ENCODE measurements at regions not wholly inside any gene's neighbourhood (a gene's known extent, or its start where the extent isn't known, plus 50 kb on each side); places are given as distances from the start of the nearest gene placed in this dataset.

GRCh38 chr16:47979616-47980182 is 176.1 kb downstream of the ABCC12 start:
- H3K4me1 ChIP-seq: no peaks in the 10 kb centered on the region
- no peaks in the 10 kb centered on the region for H3K9me3 ChIP-seq
- WGBS, 2 donors: 40 to 56% methylated on average over 1 of the region's 1 CpG
- H3K4me3 ChIP-seq: no peak overlapping the region
- no peak for ATAC-seq
- no peaks in the 10 kb centered on the region for H3K36me3 ChIP-seq (replicated peaks in 1 of 2; ENCODE audit: insufficient read depth in 1 of 2, low read depth in 2 of 2)
- TF ChIP-seq POLR2A (IDR thresholded peaks at IDR 0.05) (no peak), CTCF (IDR thresholded peaks at IDR 0.05) (no peak)
- no peak overlapping the region for H3K27ac ChIP-seq
- DNase-seq: no peak
- no peaks in the 10 kb centered on the region for H3K27me3 ChIP-seq
- intact Hi-C loops (cut with DNase I): no loop called here

- intact Hi-C loops (cut with DNase I): no loop called here
- 39 to 56% methylated on average over 5 of the region's 5 CpGs for WGBS, 2 donors
- ATAC-seq: no peak
Observed at GRCh38 chr16:47979164-47979520, 176.7 kb downstream of the ABCC12 start.

GRCh38 chr16:47978491-47979163 is 177.2 kb downstream of the ABCC12 start:
- TF ChIP-seq CTCF (IDR thresholded peaks at IDR 0.05): no peak
- TF ChIP-seq POLR2A (IDR thresholded peaks at IDR 0.05): no peak
- no peak overlapping the region for H3K4me3 ChIP-seq
- intact Hi-C loops (cut with DNase I): no loop called here
- 28% methylated on average over 4 of the region's 4 CpGs for WGBS, 2 donors
- DNase-seq (no peak), ATAC-seq (no peak)
- no peaks in the 10 kb centered on the region for H3K36me3 ChIP-seq (replicated peaks in 1 of 2; ENCODE audit: insufficient read depth in 1 of 2, low read depth in 2 of 2)
- no peaks in the 10 kb centered on the region for H3K9me3 ChIP-seq
- H3K27me3 ChIP-seq: no peaks in the 10 kb centered on the region
- no peaks in the 10 kb centered on the region for H3K4me1 ChIP-seq
- no peak overlapping the region for H3K27ac ChIP-seq

More at GRCh38 chr16:47979164-47979520, 176.7 kb downstream of the ABCC12 start:
- Histone ChIP-seq H3K36me3 (replicated peaks in 1 of 2; ENCODE audit: insufficient read depth in 1 of 2, low read depth in 2 of 2) (no peaks in the 10 kb centered on the region), H3K27ac (no peak overlapping the region), H3K27me3 (no peaks in the 10 kb centered on the region), H3K4me3 (no peak overlapping the region), H3K9me3 (no peaks in the 10 kb centered on the region), H3K4me1 (no peaks in the 10 kb centered on the region)
- DNase-seq: no peak
- TF ChIP-seq POLR2A (IDR thresholded peaks at IDR 0.05) (no peak), CTCF (IDR thresholded peaks at IDR 0.05) (no peak)

GRCh38 chr16:47977802-47978201 is 178.0 kb downstream of the ABCC12 start:
- H3K27me3 ChIP-seq: no peaks in the 10 kb centered on the region
- TF ChIP-seq CTCF (IDR thresholded peaks at IDR 0.05) (no peak), POLR2A (IDR thresholded peaks at IDR 0.05) (no peak)
- intact Hi-C loops (cut with DNase I): no loop called here
- H3K4me3 ChIP-seq: no peak overlapping the region
- ATAC-seq (no peak), DNase-seq (no peak)
- H3K4me1 ChIP-seq: no peaks in the 10 kb centered on the region
- no peaks in the 10 kb centered on the region for H3K9me3 ChIP-seq
- WGBS, 2 donors: 35 to 43% methylated on average over 1 of the region's 1 CpG
- no peak overlapping the region for H3K27ac ChIP-seq
- no peaks in the 10 kb centered on the region for H3K36me3 ChIP-seq (replicated peaks in 1 of 2; ENCODE audit: insufficient read depth in 1 of 2, low read depth in 2 of 2)

All from body of pancreas (tissue), 4 donors.